ENCODE measurements at regions not wholly inside any gene's neighbourhood (a gene's known extent, or its start where the extent isn't known, plus 50 kb on each side); places are given as distances from the start of the nearest gene placed in this dataset.

GRCh38 chr2:37809525-37809924, 115.6 kb upstream of the RMDN2 start:
- no peak for DNase-seq (ENCODE audit: low spot score)

GRCh38 chr2:37809931-37810570, 115.0 kb upstream of the RMDN2 start:
- DNase-seq (ENCODE audit: low spot score): no peak

GRCh38 chr2:37812414-37812813, 112.7 kb upstream of the RMDN2 start:
- DNase-seq (ENCODE audit: low spot score): no peak

DNA sequence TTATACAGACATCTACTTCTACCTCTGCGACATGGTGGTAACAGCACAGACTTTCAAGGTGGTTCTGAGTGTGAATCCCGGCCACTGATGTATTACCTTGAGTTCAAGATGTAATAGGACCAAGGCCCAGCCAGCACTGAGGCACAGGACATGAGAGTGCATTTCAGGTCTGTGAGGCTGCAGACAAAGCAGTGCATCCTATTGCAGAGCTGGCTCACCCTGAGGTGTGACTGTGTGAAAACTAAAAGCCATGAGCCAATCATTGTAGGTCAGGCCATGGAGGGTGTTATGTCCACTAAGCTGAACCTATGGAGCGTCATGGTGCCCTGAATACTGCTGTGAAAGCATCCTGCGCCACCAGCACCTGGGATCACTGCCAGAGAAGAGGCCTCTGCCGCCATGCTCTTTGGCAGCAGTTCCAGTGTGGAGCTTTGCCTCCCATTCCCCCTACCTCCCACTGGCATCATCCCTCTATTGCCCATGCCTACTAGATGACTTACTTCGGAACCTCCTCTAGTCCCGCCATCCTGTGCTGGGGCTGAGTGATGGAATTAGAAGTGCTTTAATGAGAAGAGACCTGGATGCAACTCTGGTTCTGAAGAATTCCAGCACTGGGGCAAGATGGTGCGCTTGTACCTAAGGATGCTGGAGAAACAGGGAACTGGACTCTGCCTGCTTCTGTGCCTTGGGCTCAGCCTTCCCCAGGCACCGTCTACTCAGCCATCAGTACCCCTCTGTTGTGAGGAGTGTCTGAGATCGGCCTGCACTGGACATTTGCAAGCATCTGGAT, 112.0 kb upstream of the RMDN2 start:
- DNase-seq (ENCODE audit: low spot score): no peak

- DNase-seq (ENCODE audit: low spot score): no peak
These were observed 109.1 kb upstream of the RMDN2 start for GRCh38 chr2:37816036-37816435.

- no peak for DNase-seq (ENCODE audit: low spot score)
These were observed 108.4 kb upstream of the RMDN2 start for GRCh38 chr2:37816686-37817085.

GRCh38 chr2:37819186-37819585, 105.9 kb upstream of the RMDN2 start:
- no peak for DNase-seq (ENCODE audit: low spot score)

DNA sequence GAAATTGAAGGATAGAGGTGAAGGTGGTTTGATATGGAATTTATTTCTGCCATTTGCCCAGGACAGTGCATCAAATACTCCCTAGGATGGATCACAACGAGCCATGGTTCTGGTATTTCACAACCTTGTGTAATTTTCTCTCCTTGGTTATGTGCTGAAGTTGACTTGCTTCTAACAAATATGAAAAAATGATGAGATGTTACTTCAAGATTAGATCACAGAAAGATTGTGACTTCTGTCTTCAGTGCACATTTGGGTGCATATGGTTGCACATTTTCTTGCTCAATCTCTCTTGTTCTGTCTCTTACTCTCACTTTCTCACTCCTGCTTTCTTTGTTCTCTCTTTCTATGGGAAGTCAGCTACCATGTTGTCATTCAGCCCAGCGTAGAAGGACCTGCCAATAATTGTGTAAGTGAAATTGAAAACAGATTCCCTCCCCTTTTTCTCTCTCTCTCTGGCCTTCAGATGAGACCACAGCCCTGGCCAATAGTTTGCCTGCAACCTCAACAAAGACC, 104.6 kb upstream of the RMDN2 start:
- DNase-seq (ENCODE audit: low spot score): no peak

DNA sequence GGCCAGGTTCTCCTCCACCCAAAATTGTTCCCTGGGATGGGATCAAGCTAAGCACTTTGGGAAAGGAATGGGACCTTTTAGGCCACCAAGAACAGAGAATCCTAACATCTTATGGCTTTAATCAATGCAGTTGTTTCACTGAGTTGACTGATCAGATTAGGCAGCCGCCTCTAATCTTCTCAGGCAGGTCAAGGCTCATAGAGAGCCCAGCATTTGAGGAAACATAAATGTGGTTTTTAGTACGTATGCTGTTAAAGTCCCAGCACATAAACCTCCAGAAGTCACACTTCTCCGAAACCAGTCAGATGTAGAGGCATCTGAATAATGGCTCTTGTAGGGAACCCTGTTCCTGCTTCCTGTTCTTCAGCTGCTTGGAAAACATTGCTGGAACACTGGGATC, 99.5 kb upstream of the RMDN2 start:
- DNase-seq (ENCODE audit: low spot score): no peak

GRCh38 chr2:37826611-37827010, 98.5 kb upstream of the RMDN2 start:
- DNase-seq (ENCODE audit: low spot score): no peak

DNA sequence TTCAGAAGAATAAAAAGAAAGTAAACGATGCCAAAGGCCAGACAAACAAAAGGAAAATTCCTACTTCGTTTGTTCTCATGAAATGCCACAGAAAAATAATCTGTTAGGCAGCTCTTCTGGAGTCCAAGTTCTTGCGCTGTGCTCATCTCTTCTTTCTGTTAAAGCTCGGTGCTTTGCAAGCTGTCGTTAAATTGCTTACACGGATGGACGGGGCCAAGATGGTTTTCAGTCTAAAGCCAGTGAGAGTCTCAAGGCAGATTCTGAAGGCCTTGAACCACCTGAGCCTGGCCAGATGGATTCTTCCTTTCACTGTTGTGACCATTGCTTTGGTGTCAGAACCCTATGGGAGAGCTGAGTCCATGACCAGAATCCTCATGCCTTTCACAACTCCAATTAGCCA, 97.6 kb upstream of the RMDN2 start:
- DNase-seq (ENCODE audit: low spot score): no peak

DNA sequence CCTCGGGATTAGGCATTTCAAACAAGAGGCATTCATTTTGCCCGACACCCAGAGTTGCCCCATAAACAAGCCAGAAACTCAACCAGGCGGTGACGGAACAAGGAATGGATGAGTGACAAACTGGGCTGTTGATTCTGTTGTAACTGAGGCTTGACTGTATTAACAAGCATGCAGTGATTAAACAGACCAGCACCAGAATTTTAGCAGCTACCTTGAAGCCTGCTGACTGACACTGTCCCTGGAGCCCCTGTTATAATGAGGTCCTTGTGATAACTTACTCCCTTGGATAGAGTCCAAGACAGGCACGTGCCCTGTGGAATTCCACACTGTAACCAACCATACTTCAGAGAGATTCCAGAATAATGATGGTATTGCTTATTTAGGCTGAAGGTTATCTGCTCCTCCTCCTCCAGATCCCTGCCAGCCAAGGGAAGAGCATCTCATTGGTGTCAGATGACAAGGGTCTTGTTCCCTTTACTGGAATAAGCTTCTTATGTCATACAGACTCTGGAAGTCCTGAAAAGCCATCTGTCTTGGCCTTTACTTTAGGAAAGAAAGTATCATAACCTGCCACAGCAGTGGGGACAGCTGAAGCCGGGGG, 97.1 kb upstream of the RMDN2 start:
- no peak for DNase-seq (ENCODE audit: low spot score)

DNA sequence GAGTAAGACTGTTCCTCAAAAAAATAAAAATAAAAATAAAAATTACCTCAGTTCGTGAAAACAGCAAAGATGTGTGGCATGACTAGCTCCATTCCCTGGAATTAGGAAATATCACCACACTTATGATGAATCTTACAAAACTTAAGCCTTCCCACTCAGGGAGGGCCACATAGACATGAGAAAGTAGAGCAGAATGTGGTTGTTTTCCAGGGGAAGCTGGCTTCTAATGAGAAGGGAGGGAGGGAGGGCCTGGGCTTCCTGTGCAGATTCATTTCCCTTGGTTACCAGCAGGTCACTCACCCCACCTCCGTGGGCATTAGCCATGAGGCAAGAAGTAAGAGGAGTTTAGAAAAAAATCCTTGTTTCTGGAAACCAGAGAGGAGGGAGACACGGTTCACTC, 95.9 kb upstream of the RMDN2 start:
- no peak for DNase-seq (ENCODE audit: low spot score)

DNA sequence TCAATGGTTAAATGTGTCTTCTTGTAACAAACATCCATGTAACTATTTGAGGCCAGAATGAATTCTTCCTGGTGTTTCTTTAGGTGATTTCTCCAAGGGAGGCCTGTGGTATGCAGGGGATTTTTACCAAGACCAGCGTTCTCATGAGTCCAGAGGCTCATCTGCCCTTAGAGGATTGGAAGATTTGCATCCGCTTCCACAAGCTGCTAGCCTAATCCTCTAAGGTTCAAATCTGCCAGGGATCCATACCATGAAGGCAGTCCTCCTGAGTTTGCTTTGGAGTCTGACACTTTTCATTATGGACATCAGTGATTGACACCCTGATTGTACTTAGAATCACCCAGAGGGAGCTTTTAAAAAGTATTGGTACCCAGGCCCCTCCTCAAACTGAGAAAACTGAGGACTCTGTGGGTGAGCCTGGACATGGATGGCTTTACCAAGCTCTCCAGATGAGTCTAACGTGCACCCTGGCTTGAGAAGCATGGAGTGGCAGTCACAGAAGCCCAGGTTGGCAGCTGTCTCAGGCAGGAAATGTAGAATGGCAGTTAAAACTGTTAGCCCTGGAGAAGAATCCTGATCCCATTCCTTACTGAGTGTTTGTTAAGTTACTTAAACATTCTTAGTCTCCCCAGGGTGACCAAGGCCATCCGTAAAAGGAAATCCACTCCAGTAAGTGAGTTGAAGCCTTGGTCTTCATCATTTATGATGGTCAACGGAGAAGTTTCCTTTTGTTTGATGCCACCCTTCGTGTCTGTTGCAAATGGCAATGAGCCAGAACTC, 95.3 kb upstream of the RMDN2 start:
- no peak for DNase-seq (ENCODE audit: low spot score)

DNA sequence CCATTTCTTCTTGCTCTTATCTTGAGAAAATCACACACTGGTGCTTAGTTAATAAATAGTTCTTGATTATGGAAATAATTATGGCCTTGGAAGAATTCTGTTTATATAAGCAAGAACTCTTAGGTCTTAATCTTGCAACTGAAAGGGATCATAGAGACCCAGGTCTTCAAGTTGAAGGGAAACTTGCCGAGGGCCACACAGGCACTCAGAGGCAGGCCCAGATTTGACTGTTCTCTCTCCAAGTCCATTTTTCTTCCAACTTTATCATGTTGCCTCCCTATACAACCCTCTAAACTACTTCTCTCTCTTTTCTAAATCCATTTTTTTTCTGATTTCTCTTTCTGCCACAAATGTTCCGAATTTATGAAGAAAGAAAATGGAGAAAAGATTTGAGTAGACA, 94.5 kb upstream of the RMDN2 start:
- DNase-seq (ENCODE audit: low spot score): no peak

- no peak for DNase-seq (ENCODE audit: low spot score)
These were observed 93.9 kb upstream of the RMDN2 start for GRCh38 chr2:37831081-37831780.

- peak; percentile 79 for DNase-seq (ENCODE audit: low spot score)
These were observed 92.4 kb upstream of the RMDN2 start for GRCh38 chr2:37832590-37833197.

GRCh38 chr2:37833423-37833822, 91.7 kb upstream of the RMDN2 start:
- DNase-seq (ENCODE audit: low spot score): peak; percentile 70

- DNase-seq (ENCODE audit: low spot score): no peak
These were observed 88.8 kb upstream of the RMDN2 start for GRCh38 chr2:37836270-37836669.

DNA sequence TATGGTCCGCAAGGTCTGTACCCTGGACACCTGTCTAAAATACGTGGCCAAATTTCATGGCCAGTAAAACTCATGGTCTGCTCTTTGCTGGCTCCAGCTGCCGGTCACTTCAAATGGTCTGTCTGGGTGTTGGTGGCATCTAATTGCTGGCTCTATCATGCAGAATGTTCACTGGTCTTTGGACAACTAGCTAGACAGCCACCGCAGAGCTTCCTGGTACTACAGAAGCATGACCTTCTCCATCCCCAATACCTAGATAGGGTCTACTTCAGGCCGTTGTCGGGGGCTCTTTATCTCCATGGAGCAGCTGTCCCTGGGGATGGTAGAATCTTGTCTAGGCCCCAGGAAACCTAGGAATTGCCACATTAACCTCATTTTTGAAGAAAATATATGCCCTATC, 88.4 kb upstream of the RMDN2 start:
- no peak for DNase-seq (ENCODE audit: low spot score)

- DNase-seq (ENCODE audit: low spot score): no peak
These were observed 87.3 kb upstream of the RMDN2 start for GRCh38 chr2:37837628-37838328.

All from activated CD4-positive, alpha-beta T cell treated with anti-CD3 and anti-CD28 coated beads, Interleukin-2, Interleukin-4, amounts not matched to agents 100 ng/mL and 50 ng/mL, durations not matched to agents 16 hours and 8 hours (primary cell).